Neural cell (in vitro differentiated cells): ENCODE measurements at regions not wholly inside any gene's neighbourhood (a gene's known extent, or its start where the extent isn't known, plus 50 kb on each side); places are given as distances from the start of the nearest gene placed in this dataset.

ENCODE experiments used
- H2AFZ ChIP-seq: fragments of 200-600, 300-800 bp; sonication (generic), shearing (Covaris generic); 2 replicates; pipeline ENCODE4 v1.6.0; 2014; ENCODE audit warnings: low read depth, mild to moderate bottlenecking, antibody characterized with exemption, low read length, moderate library complexity
- H3F3A ChIP-seq: fragments of 200-600 bp; shearing (Covaris generic); 2 replicates; pipeline ENCODE4 v1.6.1; 2016; ENCODE audit warnings: mild to moderate bottlenecking, moderate library complexity, mixed read lengths, antibody characterized with exemption, low read length; ENCODE audit not compliant: insufficient read depth, poor library complexity, severe bottlenecking
- H3K27ac ChIP-seq: fragments of 200-600, 300-800 bp; sonication (generic), shearing (Covaris generic); 2 replicates; pipeline ENCODE4 v1.5.1; 2014; ENCODE audit warnings: mild to moderate bottlenecking, low read length, moderate library complexity
- H3K27me3 ChIP-seq: fragments of 300-800, 200-600 bp; sonication (generic), shearing (Covaris generic); 2 replicates; pipeline ENCODE4 v1.6.0; 2014; ENCODE audit warnings: mild to moderate bottlenecking, low read depth, low read length, moderate library complexity; ENCODE audit not compliant: insufficient read depth
- H3K36me3 ChIP-seq: fragments of 300-800, 200-600 bp; sonication (generic), shearing (Covaris generic); 2 replicates; pipeline ENCODE4 v1.5.1; 2014; ENCODE audit warnings: mild to moderate bottlenecking, antibody characterized with exemption, low read length, moderate library complexity; ENCODE audit not compliant: insufficient read depth
- H3K4me2 ChIP-seq: fragments of 300-800, 200-600 bp; sonication (generic), shearing (Covaris generic); 2 replicates; pipeline ENCODE4 v1.6.0; 2014; ENCODE audit warnings: mild to moderate bottlenecking, low read length
- H3K4me3 ChIP-seq: fragments of 300-800, 200-600 bp; sonication (generic), shearing (Covaris generic); 2 replicates; pipeline ENCODE4 v1.5.1; 2014; ENCODE audit warnings: mild to moderate bottlenecking, low read length, moderate library complexity
- H3K79me2 ChIP-seq: fragments of 200-600 bp; shearing (Covaris generic); replicated peaks from 2 replicates; pipeline ENCODE4 v1.6.0; 2014; ENCODE audit warnings: mild to moderate bottlenecking, low read length, moderate library complexity; ENCODE audit not compliant: insufficient read depth
- H3K9ac ChIP-seq: fragments of 300-800, 200-600 bp; sonication (generic), shearing (Covaris generic); 2 replicates; pipeline ENCODE4 v1.6.1; 2016; ENCODE audit warnings: mild to moderate bottlenecking, low read length, mixed read lengths
- H3K9me2 ChIP-seq: fragments of 200-600 bp; shearing (Covaris generic); 2 replicates; pipeline ENCODE4 v1.6.1; 2016; ENCODE audit warnings: mild to moderate bottlenecking, low read length, mixed read lengths; ENCODE audit not compliant: insufficient read depth
- H3K9me3 ChIP-seq: fragments of 200-600, 300-800 bp; sonication (generic), shearing (Covaris generic); 2 replicates; pipeline ENCODE4 v1.6.1; 2016; ENCODE audit warnings: mild to moderate bottlenecking, mixed run types, low read length, moderate library complexity, mixed read lengths
- H4K20me1 ChIP-seq: fragments of 200-600 bp; shearing (Covaris generic); 2 replicates; pipeline ENCODE4 v1.6.1; 2016; ENCODE audit warnings: mild to moderate bottlenecking, mixed run types; ENCODE audit not compliant: insufficient read depth
- EP300 ChIP-seq: fragments of 450-650 bp; conservative IDR thresholded peaks from 2 replicates; pipeline ENCODE4 v1.6.1; 2014; ENCODE audit warnings: antibody characterized with exemption, mild to moderate bottlenecking, moderate library complexity; ENCODE audit not compliant: poor library complexity, severe bottlenecking
- EZH2 ChIP-seq: fragments of 200-600, 300-800 bp; shearing (Covaris generic), sonication (generic); IDR thresholded peaks from 2 replicates; pipeline ENCODE4 v1.6.1; 2014; ENCODE audit warnings: antibody characterized with exemption, low read length, borderline replicate concordance, mild to moderate bottlenecking; ENCODE audit not compliant: insufficient read depth, poor library complexity, severe bottlenecking
- MXI1 ChIP-seq: fragments of 450-650 bp; conservative IDR thresholded peaks from 2 replicates; pipeline ENCODE4 v1.6.1; 2014; ENCODE audit warnings: antibody characterized with exemption, mild to moderate bottlenecking; ENCODE audit not compliant: poor library complexity, severe bottlenecking
- POLR2AphosphoS5 ChIP-seq: IDR thresholded peaks from 2 replicates; pipeline ENCODE4 v1.6.1; 2012
- RAD21 ChIP-seq: fragments of 450-650 bp; conservative IDR thresholded peaks from 2 replicates; pipeline ENCODE4 v1.6.1; 2014; ENCODE audit warnings: antibody characterized with exemption, mild to moderate bottlenecking, moderate library complexity
- REST ChIP-seq: IDR thresholded peaks from 2 replicates; pipeline ENCODE4 v1.6.1; 2012; ENCODE audit warnings: borderline replicate concordance
- SMC3 ChIP-seq: fragments of 450-650 bp; conservative IDR thresholded peaks from 2 replicates; pipeline ENCODE4 v1.6.1; 2014; ENCODE audit warnings: antibody characterized with exemption, mild to moderate bottlenecking, moderate library complexity; ENCODE audit not compliant: poor library complexity
- TAF1 ChIP-seq: IDR thresholded peaks from 2 replicates; pipeline ENCODE4 v1.6.1; 2012; ENCODE audit warnings: low read depth
- TF ChIP-seq, protein P1 (sequence below): fragments of 450-650 bp; IDR thresholded peaks from 2 replicates; pipeline ENCODE4 v1.5.1; 2014; ENCODE audit warnings: antibody characterized with exemption, mild to moderate bottlenecking, moderate library complexity; ENCODE audit not compliant: poor library complexity, severe bottlenecking

DNA sequence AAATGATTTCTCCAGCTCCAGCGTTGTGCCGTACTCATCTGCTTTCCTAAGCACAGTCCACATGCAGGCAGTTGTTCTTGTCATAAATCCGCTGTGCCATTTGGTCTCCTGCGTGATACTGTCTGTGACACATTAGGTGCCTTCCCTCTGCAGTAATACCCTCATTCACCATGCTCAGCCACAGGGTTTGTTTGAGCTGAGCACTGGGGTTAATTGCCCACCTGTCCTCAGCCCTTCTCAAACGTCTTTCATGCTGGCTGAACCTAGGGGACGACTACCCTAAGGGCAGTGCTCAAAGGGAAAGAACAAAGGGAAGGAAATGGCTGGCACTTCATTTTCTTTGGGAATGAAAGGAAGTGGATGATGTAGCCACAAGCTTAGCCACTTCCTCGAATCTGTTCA, 64.2 kb upstream of the MYLIP start:
- H3K4me2 ChIP-seq = peak overlapping the region; percentile 35
- no peaks in the 10 kb centered on the region for H3K79me2 ChIP-seq
- H3K27me3 ChIP-seq = no peaks in the 10 kb centered on the region
- H3K9me2 ChIP-seq = no peaks in the 10 kb centered on the region
- no peaks in the 10 kb centered on the region for H4K20me1 ChIP-seq
- H3K9ac ChIP-seq = peak overlapping the region; percentile 36
- peak overlapping the region; percentile 24 for H2AFZ ChIP-seq
- H3K9me3 ChIP-seq = no peaks in the 10 kb centered on the region
- H3K27ac ChIP-seq = peak overlapping the region; percentile 57
- H3K36me3 ChIP-seq = no peaks in the 10 kb centered on the region
- H3F3A ChIP-seq = no peaks in the 10 kb centered on the region
- TF ChIP-seq POLR2AphosphoS5 (peak; percentile 39), SMC3 (no peak), RAD21 (no peak), EZH2 (no peak), TAF1 (no peak), REST (peak; percentile 4), MXI1 (no peak), EP300 (no peak)
- TF ChIP-seq, protein P1, sequence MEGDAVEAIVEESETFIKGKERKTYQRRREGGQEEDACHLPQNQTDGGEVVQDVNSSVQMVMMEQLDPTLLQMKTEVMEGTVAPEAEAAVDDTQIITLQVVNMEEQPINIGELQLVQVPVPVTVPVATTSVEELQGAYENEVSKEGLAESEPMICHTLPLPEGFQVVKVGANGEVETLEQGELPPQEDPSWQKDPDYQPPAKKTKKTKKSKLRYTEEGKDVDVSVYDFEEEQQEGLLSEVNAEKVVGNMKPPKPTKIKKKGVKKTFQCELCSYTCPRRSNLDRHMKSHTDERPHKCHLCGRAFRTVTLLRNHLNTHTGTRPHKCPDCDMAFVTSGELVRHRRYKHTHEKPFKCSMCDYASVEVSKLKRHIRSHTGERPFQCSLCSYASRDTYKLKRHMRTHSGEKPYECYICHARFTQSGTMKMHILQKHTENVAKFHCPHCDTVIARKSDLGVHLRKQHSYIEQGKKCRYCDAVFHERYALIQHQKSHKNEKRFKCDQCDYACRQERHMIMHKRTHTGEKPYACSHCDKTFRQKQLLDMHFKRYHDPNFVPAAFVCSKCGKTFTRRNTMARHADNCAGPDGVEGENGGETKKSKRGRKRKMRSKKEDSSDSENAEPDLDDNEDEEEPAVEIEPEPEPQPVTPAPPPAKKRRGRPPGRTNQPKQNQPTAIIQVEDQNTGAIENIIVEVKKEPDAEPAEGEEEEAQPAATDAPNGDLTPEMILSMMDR = no peak
- peak overlapping the region; percentile 34 for H3K4me3 ChIP-seq

DNA sequence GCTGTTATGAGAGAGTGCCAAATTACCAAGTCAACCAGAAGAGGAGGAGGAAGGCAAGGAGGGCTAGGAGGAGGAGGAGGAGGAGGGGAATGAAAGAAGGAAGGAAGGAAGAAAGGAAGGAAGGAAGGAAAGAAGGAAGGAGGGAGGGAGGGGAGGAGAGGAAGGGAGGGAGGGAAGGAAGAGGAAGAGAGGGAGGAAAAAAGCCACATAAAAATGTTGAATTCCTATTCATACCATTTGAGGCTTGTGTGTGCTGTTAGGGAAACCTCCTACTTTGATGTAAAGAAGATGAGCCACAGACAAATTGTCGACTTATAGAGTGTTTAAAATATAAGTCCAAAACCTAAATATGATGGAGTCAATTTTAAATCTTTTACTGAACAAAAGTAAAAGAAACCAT, 65.3 kb upstream of the MYLIP start:
- Histone ChIP-seq H3K4me2 (peak overlapping the region; percentile 1), H3K9ac (no peak overlapping the region), H3K9me2 (no peaks in the 10 kb centered on the region), H2AFZ (no peak overlapping the region), H3K9me3 (no peaks in the 10 kb centered on the region), H3K4me3 (no peak overlapping the region), H3K36me3 (no peaks in the 10 kb centered on the region), H3F3A (no peaks in the 10 kb centered on the region), H3K27me3 (no peaks in the 10 kb centered on the region), H3K79me2 (no peaks in the 10 kb centered on the region), H3K27ac (no peak overlapping the region), H4K20me1 (no peaks in the 10 kb centered on the region)
- no peak for TF ChIP-seq EZH2
- TF ChIP-seq MXI1 = no peak
- no peak for TF ChIP-seq POLR2AphosphoS5
- no peak for TF ChIP-seq EP300
- no peak for TF ChIP-seq TAF1
- no peak for TF ChIP-seq SMC3
- TF ChIP-seq, protein P1 = no peak
- no peak for TF ChIP-seq RAD21
- TF ChIP-seq REST = no peak
